KMS-11 (cell line): ENCODE measurements at regions not wholly inside any gene's neighbourhood (a gene's known extent, or its start where the extent isn't known, plus 50 kb on each side); places are given as distances from the start of the nearest gene placed in this dataset.

ENCODE experiments used
- H2AFZ ChIP-seq: fragments of 200-600 bp; sonication (generic); 2 replicates; pipeline ENCODE4 v1.6.1; 2016; ENCODE audit warnings: antibody characterized with exemption, mixed run types, low read depth
- H3K27ac ChIP-seq: fragments of 200-600 bp; sonication (generic); 2 replicates; pipeline ENCODE4 v1.6.1; 2016; ENCODE audit warnings: mild to moderate bottlenecking, mixed run types
- H3K27me3 ChIP-seq: fragments of 200-600 bp; sonication (generic); 2 replicates; pipeline ENCODE4 v1.6.1; 2017; ENCODE audit warnings: mild to moderate bottlenecking, low read depth, mixed run types, moderate library complexity; ENCODE audit not compliant: insufficient read depth
- H3K36me3 ChIP-seq: fragments of 200-600 bp; sonication (generic); 2 replicates; pipeline ENCODE4 v1.6.1; 2017; ENCODE audit warnings: mild to moderate bottlenecking, mixed run types; ENCODE audit not compliant: insufficient read depth
- H3K4me1 ChIP-seq: fragments of 200-600 bp; sonication (generic); 2 replicates; pipeline ENCODE4 v1.6.1; 2016; ENCODE audit warnings: mild to moderate bottlenecking, low read depth, mixed run types; ENCODE audit not compliant: poor library complexity, severe bottlenecking
- H3K4me2 ChIP-seq: fragments of 200-600 bp; sonication (generic); 2 replicates; pipeline ENCODE4 v1.7.0; 2016; ENCODE audit warnings: mild to moderate bottlenecking, mixed run types
- H3K4me3 ChIP-seq: fragments of 200-600 bp; sonication (generic); IDR thresholded peaks from 2 replicates; pipeline ENCODE4 v1.6.1; 2017; ENCODE audit warnings: low read depth, low read length, mixed read lengths; ENCODE audit not compliant: insufficient read depth
- H3K79me2 ChIP-seq: fragments of 200-600 bp; sonication (generic); 2 replicates; pipeline ENCODE4 v1.6.1; 2016; ENCODE audit warnings: low read depth, mixed run types; ENCODE audit not compliant: insufficient read depth
- H3K9ac ChIP-seq: fragments of 200-600 bp; sonication (generic); 2 replicates; pipeline ENCODE4 v1.6.1; 2016; ENCODE audit warnings: mild to moderate bottlenecking, mixed run types
- H4K20me1 ChIP-seq: fragments of 200-600 bp; sonication (generic); 2 replicates; pipeline ENCODE4 v1.6.1; 2016; ENCODE audit warnings: mild to moderate bottlenecking, mixed run types; ENCODE audit not compliant: insufficient read depth
- TF ChIP-seq, protein P1 (sequence below): fragments of 200-600 bp; sonication (generic); conservative IDR thresholded peaks from 2 replicates; pipeline ENCODE4 v1.6.1; 2017; ENCODE audit warnings: low read depth, mild to moderate bottlenecking, antibody characterized with exemption, low read length, moderate library complexity, mixed read lengths

DNA sequence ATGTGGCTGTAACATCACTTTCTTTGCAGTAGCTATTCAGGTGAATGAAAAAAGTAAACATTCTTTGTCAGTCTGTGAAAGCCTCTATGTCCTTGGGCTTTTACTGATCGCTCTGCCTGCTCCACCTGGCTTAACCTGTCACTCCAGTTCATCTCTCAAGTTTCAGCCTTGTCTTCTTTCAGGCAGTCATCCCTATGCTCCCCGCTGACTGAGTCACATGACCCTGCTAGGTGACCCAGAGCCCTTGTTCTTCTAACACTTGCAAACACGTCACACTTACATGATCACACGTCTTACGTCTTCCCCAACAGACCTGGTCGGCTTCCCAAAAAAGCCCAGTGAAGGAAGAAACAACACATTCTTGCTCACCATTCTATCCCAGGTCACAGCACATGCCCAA lies 499.3 kb upstream of the TENM4 start:
- Histone ChIP-seq H3K4me2 (no peak overlapping the region), H3K9ac (no peak overlapping the region), H2AFZ (no peak overlapping the region), H4K20me1 (no peaks in the 10 kb centered on the region), H3K27ac (no peak overlapping the region), H3K4me3 (no peak overlapping the region), H3K36me3 (no peaks in the 10 kb centered on the region), H3K27me3 (no peaks in the 10 kb centered on the region), H3K79me2 (no peaks in the 10 kb centered on the region), H3K4me1 (no peaks in the 10 kb centered on the region)
- TF ChIP-seq, protein P1, sequence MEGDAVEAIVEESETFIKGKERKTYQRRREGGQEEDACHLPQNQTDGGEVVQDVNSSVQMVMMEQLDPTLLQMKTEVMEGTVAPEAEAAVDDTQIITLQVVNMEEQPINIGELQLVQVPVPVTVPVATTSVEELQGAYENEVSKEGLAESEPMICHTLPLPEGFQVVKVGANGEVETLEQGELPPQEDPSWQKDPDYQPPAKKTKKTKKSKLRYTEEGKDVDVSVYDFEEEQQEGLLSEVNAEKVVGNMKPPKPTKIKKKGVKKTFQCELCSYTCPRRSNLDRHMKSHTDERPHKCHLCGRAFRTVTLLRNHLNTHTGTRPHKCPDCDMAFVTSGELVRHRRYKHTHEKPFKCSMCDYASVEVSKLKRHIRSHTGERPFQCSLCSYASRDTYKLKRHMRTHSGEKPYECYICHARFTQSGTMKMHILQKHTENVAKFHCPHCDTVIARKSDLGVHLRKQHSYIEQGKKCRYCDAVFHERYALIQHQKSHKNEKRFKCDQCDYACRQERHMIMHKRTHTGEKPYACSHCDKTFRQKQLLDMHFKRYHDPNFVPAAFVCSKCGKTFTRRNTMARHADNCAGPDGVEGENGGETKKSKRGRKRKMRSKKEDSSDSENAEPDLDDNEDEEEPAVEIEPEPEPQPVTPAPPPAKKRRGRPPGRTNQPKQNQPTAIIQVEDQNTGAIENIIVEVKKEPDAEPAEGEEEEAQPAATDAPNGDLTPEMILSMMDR: no peak

DNA sequence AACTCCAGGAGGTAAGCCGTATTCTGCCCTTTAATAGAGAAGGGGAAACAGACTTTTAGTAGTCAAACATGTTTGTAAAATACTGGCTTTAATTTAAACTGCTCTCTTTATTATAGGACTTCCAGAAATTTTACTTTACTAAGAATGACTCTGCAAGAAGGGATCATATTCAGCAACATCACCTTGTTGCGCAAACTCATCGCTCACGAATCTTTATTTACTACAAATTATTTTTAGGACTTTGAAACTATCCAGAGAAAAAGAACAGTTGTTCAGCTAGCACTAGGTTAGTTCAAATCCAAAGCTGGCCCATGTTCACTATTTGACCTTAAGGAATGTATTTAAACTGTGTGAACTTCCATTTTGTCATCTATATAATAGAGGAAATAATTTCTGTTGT lies 498.3 kb upstream of the TENM4 start:
- Histone ChIP-seq H3K4me3 (no peak overlapping the region), H3K79me2 (no peaks in the 10 kb centered on the region), H3K27ac (no peak overlapping the region), H3K4me2 (no peak overlapping the region), H3K4me1 (no peaks in the 10 kb centered on the region), H3K9ac (no peak overlapping the region), H4K20me1 (no peaks in the 10 kb centered on the region), H3K36me3 (no peaks in the 10 kb centered on the region), H2AFZ (no peak overlapping the region), H3K27me3 (no peaks in the 10 kb centered on the region)
- TF ChIP-seq, protein P1: no peak

DNA sequence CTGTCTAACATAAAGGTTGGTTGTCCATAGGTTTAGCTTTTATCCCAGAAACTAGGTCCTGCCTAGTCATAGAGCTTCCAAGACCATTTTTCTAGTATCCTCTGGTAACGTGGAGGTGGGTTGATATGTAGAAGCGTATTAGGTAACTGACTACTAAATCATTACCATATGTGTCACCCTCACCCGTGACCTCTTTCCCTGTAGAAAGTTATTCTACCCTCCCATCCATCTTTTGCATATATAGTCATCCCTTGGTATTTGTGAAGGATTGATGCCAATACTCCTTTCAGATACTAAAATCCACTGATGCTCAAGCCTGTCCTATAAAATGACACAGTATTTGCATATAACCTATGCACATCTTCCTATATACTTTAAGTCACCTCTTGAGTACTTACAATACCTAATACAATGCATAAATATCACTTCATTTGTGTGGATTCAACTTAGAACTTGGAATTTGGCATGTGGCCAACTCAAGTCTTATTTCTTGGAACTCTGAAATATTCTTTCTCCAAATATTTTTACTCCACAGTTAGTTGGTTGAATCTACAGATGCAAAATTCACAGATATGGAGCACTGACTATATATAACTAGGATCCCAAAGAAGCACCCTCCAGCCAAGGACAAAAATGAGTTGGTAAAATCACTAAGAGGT lies 497.0 kb upstream of the TENM4 start:
- no peak overlapping the region for H2AFZ ChIP-seq
- H3K36me3 ChIP-seq: no peaks in the 10 kb centered on the region
- H3K9ac ChIP-seq: no peak overlapping the region
- no peaks in the 10 kb centered on the region for H3K4me1 ChIP-seq
- H3K27ac ChIP-seq: no peak overlapping the region
- no peak overlapping the region for H3K4me3 ChIP-seq
- no peaks in the 10 kb centered on the region for H4K20me1 ChIP-seq
- TF ChIP-seq, protein P1: no peak
- H3K79me2 ChIP-seq: no peaks in the 10 kb centered on the region
- no peak overlapping the region for H3K4me2 ChIP-seq
- H3K27me3 ChIP-seq: no peaks in the 10 kb centered on the region

DNA sequence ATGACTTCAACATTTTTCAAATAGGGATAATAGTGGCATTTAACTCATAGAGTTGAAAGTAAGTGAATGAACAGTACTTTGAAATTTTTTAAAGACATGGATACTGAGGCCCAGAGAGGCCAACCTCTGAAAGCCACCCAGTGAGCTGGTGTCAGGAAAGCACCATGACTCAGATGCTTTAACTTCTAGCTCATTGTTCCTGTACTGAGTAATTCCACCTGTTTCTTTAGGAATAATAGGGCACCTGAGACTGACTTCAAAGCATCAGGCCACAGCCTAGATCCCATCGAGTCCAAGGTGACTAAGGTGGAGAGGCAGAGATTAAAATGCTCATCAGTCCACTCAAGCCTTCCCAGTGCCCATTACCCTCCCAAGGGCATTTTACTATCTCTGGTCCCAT lies 491.8 kb upstream of the TENM4 start:
- H3K27ac ChIP-seq: no peak overlapping the region
- no peak overlapping the region for H3K4me3 ChIP-seq
- TF ChIP-seq, protein P1: no peak
- H3K9ac ChIP-seq: no peak overlapping the region
- H3K27me3 ChIP-seq: no peaks in the 10 kb centered on the region
- no peak overlapping the region for H2AFZ ChIP-seq
- H3K4me2 ChIP-seq: no peak overlapping the region
- no peaks in the 10 kb centered on the region for H3K36me3 ChIP-seq
- H3K79me2 ChIP-seq: no peaks in the 10 kb centered on the region
- no peaks in the 10 kb centered on the region for H4K20me1 ChIP-seq
- H3K4me1 ChIP-seq: no peaks in the 10 kb centered on the region
